ENCODE measurements at regions not wholly inside any gene's neighbourhood (a gene's known extent, or its start where the extent isn't known, plus 50 kb on each side); places are given as distances from the start of the nearest gene placed in this dataset.
A peak's percentile ranks its signal among the peaks of the same experiment; 100 is the strongest.
"Not testable (repeated sequence)": the region's sequence is repeated elsewhere in the genome, so short reads cannot be mapped to it uniquely, and the experiment has no call there.

DNA sequence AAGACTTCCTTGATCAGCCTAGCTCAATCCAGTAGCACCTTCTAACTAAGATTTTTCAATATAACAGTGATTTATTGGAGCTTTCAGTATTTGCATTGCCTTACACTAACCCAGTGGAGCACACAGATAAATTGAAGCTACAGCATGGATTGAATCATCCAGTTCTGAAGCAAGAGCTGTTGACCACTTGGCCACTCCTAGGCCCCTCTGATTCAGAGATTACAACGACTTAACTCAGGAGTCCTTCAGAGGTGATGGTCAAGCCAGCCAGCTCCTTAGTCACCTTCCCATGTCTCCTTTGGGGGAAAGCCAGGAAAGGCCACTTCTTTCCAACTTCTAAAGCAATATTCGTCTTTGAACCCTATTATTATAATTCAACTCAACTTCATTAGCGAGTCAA lies 151.8 kb downstream of the TENT5C start:
- DNase-seq: no peak

DNA sequence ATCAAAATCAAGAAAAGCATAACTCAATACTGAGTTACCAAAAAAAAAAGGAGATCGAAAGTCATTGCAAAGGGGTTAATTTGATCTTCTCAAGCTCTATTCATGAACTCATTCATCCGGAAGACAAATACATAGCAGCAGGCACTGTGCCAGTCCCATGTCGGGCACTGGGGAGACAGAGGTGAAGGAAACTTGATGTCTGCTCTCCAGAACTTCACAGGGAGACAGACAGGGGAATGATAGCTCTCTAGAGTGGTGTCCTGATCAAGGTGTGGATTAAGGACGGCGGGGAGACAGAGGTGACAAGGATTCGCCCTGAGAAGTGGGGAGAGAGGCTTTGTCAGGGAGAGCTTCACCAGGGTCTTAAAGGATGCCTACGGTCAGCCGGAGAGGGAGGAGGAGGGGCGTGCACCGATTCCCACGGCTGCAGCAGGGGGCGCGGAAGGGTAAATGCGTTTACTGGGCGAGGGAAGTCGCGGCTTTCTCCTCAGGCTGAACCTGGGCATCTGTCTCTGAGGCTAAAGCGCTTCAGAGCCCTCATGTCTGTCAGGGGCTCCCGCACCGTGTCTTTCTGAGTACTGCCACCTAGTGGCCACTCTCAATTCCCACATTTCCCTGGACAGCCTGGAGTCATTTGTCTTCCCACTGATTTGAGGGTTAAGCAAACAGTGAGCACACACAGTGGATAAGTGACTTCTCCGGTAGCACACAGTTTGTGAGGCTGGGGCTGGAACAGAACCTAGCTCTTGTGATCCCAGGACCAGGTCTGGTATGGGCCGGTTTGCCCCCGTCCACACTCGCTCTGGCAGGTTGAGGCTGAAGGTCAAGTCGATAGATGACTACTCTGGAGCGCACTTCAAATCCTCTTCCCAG lies 152.8 kb downstream of the TENT5C start:
- DNase-seq: peak; percentile 90

DNA sequence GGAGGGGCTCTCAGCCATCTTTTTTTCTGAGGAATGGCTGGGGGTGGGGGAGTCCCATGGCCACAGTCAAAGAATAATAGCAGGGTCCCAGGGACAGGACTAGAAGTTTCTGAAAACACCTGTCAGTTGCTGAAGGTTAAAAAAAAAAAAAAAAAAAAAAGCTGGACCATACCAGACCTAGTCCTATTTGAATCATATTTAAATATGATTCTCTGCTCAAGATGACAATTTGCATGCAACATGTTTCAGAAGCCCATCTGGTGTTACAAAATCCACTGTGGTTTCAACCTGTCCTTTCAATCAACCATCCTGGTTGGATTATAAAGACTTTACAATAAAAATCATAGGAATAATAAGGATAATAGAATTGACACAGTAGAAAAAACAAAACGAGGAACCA lies 153.7 kb downstream of the TENT5C start:
- DNase-seq: no peak

DNA sequence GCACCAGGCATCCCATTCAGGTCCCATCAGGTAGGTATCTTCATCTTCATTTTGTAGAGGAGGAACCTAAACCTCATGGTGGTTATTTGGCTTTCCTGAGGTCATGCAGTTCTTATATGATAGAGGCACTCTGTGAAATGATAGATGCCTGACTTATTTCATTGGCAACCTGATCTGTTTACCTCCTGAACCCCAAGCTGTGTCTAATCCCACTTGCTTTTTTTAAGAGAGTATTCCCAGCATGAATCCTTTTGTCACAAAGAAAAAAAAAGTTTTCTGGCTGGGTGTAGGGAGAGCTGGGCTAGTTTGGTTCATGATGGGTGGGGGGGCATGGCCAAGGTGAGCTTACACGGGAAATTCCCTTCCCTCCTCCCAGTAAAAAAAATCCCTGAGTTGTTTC lies 154.2 kb downstream of the TENT5C start:
- no peak for DNase-seq

DNA sequence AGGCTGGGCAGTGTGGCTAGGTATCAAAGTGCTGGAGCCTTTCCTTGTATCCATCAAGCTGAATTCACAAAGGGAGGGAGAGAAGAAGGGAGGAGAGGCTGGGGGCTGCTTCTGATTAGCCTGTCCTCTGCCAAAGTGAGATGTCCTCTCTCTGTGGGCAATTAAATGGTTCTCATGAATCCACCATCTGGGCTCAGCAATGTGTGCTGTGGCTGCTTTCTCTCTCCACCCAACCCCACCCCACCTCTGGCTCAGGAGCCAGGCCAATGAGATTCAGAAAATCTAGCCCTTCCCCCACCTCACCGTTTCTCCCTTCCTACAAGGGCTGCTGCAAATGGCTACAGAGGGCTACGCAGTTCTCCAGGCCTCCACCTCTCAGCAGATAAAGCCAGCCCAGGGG lies 154.6 kb downstream of the TENT5C start:
- DNase-seq: no peak

DNA sequence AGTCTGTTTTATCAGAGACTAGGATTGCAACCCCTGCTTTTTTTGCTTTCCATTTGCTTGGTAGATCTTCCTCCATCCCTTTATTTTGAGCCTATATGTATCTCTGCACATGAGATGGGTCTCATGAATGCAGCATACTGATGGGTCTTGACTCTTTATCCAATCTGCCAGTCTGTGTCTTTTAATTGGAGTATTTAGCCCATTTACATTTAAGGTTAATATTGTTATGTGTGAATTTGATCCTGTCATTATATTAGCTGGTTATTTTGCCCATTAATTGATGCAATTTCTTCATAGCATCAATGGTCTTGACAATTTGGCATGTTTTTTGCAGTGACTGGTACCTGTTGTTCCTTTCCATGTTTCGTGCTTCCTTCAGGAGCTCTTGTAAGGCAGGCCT lies 161.7 kb downstream of the GDAP2 start:
- DNase-seq: not testable (repeated sequence)

DNA sequence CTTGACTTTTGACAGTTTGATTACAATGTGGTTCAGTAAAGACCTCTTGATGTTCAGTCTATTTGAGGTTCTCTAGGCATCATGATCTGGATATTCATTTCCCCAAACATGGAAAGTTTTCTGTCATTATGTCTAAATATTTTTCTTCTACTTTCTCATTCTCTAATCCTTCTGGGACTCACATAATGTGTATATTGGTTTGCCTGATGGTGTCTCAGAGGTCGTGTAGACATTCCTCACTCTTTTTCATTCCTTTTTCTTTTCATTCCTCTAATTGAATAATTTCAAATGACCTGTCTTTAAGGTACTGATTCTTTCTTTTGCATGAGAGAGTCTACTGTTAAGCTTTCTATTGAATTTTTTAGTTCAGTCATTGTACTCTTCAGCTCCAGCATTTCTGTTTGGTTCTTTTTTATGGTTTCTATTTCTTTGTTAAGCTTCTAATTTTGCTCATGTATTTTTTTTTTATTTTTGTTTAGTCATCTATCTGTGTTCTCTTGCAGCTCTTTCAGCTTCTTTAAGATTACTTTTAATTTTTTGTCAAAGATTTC lies 158.4 kb downstream of the GDAP2 start:
- DNase-seq: no peak

DNA sequence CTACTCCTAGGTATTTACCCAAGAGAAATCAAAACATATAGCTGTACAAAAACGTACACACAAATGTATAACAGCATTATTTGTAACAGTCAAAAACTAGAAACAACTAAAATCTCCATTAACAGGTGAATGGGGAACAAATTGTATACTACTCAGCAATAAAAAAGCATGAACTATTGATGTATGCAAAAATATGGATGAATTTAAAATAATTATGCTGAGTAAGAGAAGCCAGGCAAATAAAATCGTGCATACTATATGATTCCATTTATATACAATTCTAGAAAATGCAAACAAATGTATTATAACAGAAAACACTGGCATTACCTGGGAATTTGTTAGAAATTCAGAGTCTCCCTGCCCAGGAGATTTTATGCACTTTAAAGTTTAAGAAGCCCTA lies 150.1 kb downstream of the GDAP2 start:
- DNase-seq: no peak

DNA sequence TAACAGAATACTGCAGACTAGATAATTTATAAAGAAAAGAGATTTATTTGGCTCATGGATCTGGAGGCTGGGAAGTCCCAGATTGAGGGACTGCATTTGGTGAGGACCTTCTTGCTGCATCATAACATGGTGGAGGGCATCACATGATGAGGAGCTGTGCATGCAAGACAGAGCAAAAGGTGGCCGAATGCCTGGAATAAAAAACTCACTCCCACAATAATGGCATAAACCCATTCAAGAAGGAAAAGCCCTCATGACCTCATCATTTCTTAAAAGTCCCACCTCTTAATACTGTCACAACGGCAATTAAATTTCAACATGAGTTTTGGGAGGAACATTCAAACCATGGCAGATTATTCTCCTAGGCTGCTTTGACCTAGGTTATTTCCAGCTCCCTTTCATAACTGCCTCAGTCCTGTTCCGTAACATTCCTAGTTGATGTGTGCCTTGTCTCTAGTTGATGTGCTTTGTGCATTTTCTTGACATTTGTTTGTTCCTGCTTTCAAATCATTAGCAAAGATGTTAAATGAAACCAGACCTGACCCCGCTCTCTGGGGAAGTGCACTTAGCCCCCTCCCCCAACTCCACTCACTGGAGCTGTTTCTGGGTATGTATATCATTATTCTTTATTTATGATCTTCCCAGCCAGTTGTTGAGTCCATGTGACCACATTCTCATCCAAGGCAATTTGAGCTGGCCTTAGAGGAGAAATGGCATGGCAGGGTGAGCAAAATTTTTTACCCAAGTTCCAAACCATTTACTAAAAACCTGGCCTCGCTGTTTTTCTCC lies 148.5 kb downstream of the GDAP2 start:
- DNase-seq: peak; percentile 11

DNA sequence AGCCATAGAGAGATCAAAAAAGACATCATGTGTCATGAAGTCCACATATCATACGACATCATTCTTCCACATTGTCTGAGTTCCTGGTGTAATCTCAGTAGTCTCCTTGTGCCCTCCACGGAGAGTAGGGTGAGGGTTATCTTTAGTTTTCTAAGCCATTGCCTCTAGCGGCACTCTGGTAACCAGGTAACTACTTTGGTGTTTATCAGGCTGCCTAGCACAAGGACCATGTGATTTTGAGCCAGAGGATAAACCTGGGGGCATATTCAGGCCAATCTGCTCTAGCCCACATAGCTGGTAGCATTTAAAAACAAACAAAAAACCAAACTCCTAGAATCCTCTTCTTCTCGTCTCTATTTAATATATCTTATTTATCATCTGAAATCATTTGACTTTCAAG lies 147.4 kb downstream of the GDAP2 start:
- DNase-seq: no peak

DNA sequence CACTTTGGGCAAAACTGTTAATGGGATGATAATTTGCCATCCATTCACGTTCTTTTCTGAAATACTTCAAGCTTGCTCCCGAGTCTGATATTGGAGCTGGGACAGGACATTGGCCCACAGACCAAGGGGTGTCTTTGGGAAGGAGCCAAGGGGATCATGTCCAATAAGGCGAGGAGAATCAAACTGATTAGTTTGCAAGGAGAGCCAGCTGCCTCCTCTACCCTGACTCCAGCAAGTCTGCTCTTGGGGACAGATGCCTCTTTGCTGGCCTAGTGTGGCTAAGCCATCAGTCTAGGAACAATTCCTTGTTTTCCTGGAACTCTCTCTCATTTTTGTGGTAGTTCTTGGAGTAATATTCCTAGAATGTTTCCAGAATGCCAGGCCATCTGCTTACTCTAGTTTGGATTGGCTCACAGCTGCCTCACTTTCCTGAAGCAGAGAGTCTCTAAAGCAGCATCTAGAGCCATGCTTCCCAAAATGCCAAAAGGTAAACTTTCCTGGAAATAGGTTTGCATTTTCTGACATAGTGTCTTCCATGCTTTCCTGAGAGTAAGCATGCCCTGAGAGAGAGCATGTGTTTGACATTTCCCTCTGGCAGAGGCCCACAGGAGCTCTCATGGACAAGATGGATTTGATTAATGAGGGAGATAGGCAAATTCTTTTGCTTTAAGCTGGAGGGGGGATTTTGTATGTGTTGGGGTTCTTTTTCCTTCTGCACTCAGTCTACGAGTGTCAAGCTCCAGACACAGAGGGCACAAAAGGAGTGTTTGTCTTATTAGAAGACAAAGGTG lies 145.6 kb downstream of the GDAP2 start:
- DNase-seq: peak; percentile 24

DNA sequence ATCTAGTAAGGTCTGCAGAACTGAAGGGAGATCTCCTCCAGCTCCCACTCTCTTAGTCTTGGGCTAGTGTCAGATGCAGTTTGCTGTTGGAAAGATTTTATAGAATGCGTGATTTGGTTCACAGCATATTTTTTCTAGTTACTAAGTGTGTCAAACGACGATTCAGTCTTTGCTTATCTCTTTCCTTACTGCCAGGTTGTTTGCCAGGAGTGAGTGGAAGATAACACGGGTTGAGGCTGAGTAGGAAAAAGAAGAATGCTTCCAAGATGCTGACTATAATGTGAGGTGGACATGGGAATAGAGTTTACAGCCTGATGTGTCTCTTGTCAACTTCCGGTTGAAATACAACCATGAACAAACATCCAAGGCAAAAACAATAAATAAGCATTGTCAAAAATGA lies 141.4 kb downstream of the GDAP2 start:
- DNase-seq: no peak

DNA sequence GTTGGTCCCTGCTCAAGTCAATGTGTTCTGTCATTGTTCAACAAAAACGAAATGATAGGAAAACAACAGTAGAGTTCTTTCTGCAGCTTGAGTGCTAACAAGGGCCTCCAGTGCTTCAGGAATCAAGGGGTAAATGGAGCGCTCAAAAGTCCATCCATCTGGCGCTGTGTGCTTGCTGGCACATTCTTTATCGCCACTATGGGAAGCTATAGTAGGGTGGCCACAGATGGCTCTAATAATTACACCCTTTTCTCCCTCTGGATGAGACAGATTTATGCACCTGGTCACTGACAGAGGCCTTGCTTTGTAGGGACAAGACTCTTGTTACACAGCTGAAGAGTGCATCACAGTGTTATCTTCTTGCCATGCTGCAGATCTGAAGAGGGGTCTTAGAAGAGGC lies 136.0 kb downstream of the GDAP2 start:
- DNase-seq: peak; percentile 65

DNA sequence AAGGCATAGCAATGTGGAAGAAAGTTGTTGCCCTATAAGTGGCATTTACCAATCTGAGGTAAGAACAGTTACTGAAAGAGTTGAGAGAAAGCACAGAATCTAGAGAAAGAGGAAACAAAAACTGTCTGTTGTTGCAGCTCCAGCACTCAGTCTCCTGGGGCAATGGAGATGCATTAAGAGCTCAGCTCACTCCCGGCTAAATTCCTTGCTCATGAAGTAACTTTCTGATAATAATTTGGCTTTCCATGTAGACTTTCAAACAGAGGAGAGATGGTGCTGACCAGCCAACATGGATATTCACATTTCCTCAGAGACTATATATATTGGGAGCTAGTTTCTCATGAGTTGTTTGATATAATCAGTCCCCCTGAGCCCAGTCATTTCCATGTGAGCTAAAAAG lies 135.3 kb downstream of the GDAP2 start:
- DNase-seq: no peak

DNA sequence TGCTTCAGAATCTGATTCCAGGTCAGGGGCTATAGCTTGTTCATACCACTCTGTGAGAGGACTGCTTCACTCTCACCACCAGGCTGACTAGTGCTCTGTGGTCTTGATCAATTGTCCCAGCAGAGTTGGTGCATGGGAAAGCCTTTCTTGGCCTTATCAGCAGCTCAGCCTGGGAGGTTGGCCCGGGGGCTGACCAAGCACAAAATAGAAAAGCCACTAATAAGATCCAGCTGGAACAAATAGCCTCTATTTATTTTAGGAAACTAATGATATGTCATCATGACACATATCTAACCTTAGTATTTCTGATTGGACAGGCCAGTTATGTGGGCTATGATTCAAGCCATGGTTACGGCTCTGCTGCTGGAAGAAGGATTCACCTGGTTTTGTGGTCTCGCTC lies 134.2 kb downstream of the GDAP2 start:
- no peak for DNase-seq

DNA sequence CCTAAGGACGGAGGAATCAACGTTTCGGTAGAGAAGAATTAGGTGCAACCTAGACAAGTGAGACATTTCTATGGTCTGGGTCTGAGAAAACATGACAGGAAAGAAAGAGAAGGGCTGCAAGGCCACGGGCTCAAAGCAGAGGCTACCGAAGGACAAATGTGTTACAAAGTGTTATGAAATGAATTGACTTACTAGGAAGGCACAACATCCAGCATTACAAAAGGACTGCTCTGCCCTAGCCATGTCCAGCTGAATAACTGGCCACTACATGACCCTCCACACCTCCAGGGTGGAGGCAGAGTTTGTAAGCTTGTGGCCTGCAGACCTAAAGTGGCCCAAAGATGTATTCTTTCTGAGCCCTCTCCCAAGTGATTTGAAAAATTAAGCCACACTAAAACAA lies 133.6 kb downstream of the GDAP2 start:
- DNase-seq: no peak

DNA sequence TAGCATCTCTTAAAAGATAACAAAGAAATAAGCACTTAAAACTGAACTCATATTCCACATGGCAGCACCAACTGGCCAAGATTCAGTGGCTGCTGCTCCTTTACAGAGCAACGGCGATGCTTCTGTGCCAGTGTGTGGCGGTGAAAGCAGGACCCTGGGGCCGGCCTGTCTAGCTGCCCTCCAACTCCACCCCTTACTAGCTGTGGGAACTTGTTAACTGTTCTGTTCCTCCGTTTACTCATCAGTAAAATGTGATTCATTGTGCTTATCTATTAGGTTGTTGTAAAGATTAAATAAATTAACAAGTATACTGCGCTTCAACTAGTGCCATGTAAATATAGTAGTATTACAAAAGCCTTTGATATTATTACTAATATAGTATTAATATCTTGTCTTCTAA lies 133.2 kb downstream of the GDAP2 start:
- DNase-seq: no peak

DNA sequence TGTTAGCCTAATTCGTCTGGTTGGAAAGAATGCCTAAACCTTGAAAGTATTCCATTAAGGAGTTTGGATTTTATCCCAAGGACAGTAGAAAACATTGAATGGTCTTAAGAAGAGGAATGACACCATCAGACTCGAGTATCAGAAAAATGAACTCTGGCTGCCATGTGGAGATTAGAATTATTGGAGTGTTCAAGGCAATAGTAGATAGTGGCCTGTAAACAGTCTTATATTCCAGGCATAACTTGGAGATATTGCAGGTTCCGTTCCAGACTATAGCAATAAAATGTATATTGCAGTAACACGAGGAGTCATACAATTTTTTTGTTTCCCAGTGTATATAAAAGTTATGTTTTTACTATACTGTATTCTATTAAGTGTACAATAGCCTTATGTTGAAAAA lies 130.9 kb downstream of the GDAP2 start:
- no peak for DNase-seq

DNA sequence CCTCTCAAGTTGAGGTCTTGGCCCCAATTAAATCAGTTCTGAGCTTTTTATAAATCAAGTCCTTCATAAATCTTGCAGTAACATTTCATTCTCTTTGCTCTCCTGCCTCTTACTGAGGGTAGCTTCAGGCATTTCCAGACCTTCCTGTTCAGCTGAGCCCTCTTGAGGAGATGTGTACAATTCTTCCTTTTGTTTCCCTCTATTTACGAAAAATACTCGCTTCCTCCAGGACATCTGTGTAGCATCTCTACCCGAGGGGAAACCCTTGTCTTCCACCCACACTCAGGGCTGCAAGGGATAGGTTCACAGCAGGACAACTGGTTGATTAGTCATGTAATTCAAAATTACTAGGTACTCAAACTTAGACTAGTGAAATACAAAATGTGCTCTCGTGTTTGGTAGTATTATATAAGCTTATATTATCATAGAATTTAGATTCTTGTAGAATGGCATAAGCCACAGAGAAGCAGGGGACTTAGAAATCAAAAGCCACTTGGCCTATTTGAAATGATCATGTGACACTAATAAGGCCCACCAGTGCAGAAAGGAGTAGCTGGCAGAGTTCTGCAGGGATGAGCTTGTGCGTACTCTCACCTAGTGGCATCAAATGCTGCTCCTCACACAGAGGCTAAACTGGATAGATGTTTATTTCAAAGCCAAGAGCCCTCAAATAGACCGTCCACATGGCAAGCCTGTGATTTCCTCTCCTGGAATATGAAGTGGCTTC lies 126.7 kb downstream of the GDAP2 start:
- DNase-seq: no peak

DNA sequence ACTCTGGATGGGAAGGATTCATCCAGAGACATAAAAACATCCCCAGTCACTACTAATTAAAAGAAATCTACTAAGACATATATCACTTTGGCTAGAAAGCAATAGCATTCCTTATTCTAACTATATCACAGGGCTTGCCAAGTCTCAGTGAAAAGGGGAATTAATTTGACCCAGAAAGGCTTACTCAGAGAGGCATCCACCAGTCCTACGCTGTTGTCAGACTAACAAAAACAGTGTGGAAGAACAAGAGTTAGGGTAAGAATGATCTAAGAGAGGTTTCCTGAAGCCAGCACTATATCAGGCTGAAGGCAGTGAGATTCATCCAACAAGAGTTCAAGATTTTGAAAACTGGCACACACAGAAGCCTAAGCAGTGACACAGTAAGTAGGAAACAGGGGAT lies 126.1 kb downstream of the GDAP2 start:
- no peak for DNase-seq

DNA sequence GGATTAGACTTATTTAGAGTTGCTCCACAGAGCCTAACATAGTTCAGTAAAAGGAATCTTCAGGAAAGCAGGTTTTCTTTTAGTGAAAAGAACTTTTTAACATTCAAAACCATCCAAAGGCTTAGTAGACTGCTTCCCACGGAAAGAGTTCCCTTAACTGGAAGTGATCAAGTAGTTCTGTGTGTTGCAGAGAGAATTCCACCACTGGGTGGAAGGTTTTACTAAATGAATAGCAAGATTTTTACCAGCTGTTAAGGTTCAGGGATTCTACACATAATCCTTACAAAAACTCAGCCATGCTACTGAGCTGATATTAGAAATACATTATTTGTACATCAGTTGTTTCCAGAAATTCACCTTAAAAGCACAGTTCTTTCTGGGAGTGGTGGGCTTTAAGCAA lies 119.7 kb downstream of the GDAP2 start:
- no peak for DNase-seq

DNA sequence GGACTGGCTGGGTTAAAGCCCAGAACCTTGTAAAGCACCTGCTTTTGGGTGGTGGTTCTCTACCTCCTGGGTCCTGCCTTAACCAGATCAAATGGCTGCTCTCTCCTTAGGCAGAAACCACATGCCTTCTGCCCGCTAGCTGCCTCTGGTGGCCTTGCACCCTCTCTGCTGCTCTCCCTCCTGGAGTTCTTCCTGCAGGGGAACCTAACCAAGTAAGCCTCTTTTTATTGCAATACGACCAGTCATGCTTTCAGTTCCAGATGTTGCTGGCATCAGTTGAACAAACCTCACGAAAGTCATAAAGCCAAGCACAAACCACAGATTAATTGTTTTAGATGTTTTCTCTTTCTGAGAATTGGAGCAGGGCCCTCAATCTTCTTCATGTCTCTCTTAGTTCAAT lies 118.9 kb downstream of the GDAP2 start:
- DNase-seq: no peak
